ENCODE measurements at regions not wholly inside any gene's neighbourhood (a gene's known extent, or its start where the extent isn't known, plus 50 kb on each side); places are given as distances from the start of the nearest gene placed in this dataset.

- no peak overlapping the region for H3K4me3 ChIP-seq (replicated peaks in 1 of 3; ENCODE audit: insufficient read depth in 1 of 3, low read depth in 1 of 3, low read length in 3 of 3)
- no peak overlapping the region for H3K27ac ChIP-seq (ENCODE audit: insufficient read depth, low read depth, low read length)
- no peak overlapping the region for H3K4me2 ChIP-seq (ENCODE audit: insufficient read depth, low read length)
- POLR2A ChIA-PET = no interaction called here
- H2AFZ ChIP-seq (ENCODE audit: low read depth, low read length) = no peak overlapping the region
- no peaks in the 10 kb centered on the region for H3K79me2 ChIP-seq (ENCODE audit: control insufficient read depth, insufficient read depth, low read length)
- BruUV-seq (replicated peaks) = no TSS peak
- no peaks in the 10 kb centered on the region for H3K36me3 ChIP-seq (ENCODE audit: control insufficient read depth in 2 of 2, extremely low read depth in 1 of 2, insufficient read depth in 2 of 2, low read length in 2 of 2)
- no peak for DNase-seq (ENCODE audit: low read depth, low spot score)
- CTCF ChIA-PET = no interaction called here
- FAIRE-seq = no peak
- dilution Hi-C loops (cut with MboI; ENCODE audit: extremely low pct_ligation_motif_present, low sequenced_read_pairs) (no loop called here), intact Hi-C loops (cut with micrococcal nuclease) (no loop called here)
- TF ChIP-seq POLR2AphosphoS5 (IDR thresholded peaks at IDR 0.05; ENCODE audit: insufficient read depth, low read depth, low read length) = no peak
- TF ChIP-seq FOS (IDR thresholded peaks at IDR 0.05; ENCODE audit: borderline replicate concordance, insufficient read depth, low read length) = no peak
- no peak for TF ChIP-seq CTCF (IDR thresholded peaks at IDR 0.05; ENCODE audit: extremely low read depth in 1 of 2, insufficient read depth in 1 of 2, low read depth in 1 of 2, low read length in 2 of 2)
- TF ChIP-seq, protein P1, sequence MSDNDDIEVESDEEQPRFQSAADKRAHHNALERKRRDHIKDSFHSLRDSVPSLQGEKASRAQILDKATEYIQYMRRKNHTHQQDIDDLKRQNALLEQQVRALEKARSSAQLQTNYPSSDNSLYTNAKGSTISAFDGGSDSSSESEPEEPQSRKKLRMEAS (IDR thresholded peaks at IDR 0.05; ENCODE audit: insufficient read depth, insufficient read length) = no peak
- TF ChIP-seq EZH2 (IDR thresholded peaks at IDR 0.05; ENCODE audit: borderline replicate concordance, low read depth, low read length, severe bottlenecking) = no peak
- TF ChIP-seq MYC (IDR thresholded peaks at IDR 0.05; ENCODE audit: low read depth, low read length) = no peak
- no peak for TF ChIP-seq JUN (IDR thresholded peaks at IDR 0.05; ENCODE audit: borderline replicate concordance, insufficient read depth, insufficient read length, low read depth)
- no peak for TF ChIP-seq POLR2A (IDR thresholded peaks at IDR 0.05; ENCODE audit: low read depth, low read length)
- H3K4me1 ChIP-seq (ENCODE audit: control insufficient read depth, extremely low read depth, insufficient read depth, low read length) = no peaks in the 10 kb centered on the region
- H3K9me1 ChIP-seq (replicated peaks; ENCODE audit: control insufficient read depth, extremely low read depth, insufficient read depth, low read length) = no peaks in the 10 kb centered on the region
- H3K9ac ChIP-seq (replicated peaks; ENCODE audit: extremely low read depth, insufficient read depth, low read length) = no peak overlapping the region
- no peaks in the 10 kb centered on the region for H3K9me3 ChIP-seq (replicated peaks; ENCODE audit: control insufficient read depth, insufficient read depth, low read length)
- H4K20me1 ChIP-seq (replicated peaks; ENCODE audit: control insufficient read depth, extremely low read depth, insufficient read depth, low read length) = no peaks in the 10 kb centered on the region
- H3K27me3 ChIP-seq (ENCODE audit: control insufficient read depth in 2 of 2, insufficient read depth in 2 of 2, low read length in 2 of 2) = no peaks in the 10 kb centered on the region
Measured at GRCh38 chr3:178289544-178290160, 246.6 kb upstream of the KCNMB2 start.
